GM13977 (cell line): ENCODE measurements at regions not wholly inside any gene's neighbourhood (a gene's known extent, or its start where the extent isn't known, plus 50 kb on each side); places are given as distances from the start of the nearest gene placed in this dataset.
"Not testable (repeated sequence)": the region's sequence is repeated elsewhere in the genome, so short reads cannot be mapped to it uniquely, and the experiment has no call there.

Source experiments
- DNase-seq: peaks from one replicate; pipeline ENCODE4 v3.0.0; 2012; ENCODE audit warnings: low spot score
- in situ Hi-C: fragments of 300-500 bp; cut with MboI; formaldehyde crosslinking; loops from one replicate; pipeline ENCODE4 v1.12.0; 2022; ENCODE audit warnings: low sequenced_read_pairs, low pct_unique_long_range_greater_than_20kb, mixed read lengths, inconsistent platforms; ENCODE audit not compliant: unreplicated experiment
- TF ChIP-seq, protein P1 (sequence below): IDR thresholded peaks from 2 replicates; pipeline ENCODE4 v1.5.1; 2012; ENCODE audit warnings: mild to moderate bottlenecking, control low read depth; ENCODE audit not compliant: insufficient read depth; ENCODE audit errors: extremely low read depth, missing control alignments

DNA sequence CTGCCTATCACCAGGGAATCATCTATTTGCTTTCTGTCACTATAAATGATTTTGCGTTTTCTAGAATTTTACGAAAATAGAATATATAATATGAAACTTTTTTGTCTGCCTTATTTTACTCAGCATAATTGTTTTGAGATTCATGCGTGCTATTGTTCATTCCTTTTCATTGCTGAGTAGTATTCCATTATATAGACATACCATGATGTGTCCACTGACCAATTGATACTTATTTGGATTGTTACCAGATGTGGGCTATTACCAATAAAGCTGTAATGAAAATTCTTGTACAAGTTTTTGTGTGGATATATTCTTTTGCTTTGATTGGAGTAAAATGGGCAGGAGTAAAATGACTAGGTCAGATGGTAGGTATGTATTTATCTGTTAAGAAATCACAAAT lies 390.7 kb upstream of the EMCN start:
- DNase-seq = no peak
- in situ Hi-C loops = no loop called here
- TF ChIP-seq, protein P1, sequence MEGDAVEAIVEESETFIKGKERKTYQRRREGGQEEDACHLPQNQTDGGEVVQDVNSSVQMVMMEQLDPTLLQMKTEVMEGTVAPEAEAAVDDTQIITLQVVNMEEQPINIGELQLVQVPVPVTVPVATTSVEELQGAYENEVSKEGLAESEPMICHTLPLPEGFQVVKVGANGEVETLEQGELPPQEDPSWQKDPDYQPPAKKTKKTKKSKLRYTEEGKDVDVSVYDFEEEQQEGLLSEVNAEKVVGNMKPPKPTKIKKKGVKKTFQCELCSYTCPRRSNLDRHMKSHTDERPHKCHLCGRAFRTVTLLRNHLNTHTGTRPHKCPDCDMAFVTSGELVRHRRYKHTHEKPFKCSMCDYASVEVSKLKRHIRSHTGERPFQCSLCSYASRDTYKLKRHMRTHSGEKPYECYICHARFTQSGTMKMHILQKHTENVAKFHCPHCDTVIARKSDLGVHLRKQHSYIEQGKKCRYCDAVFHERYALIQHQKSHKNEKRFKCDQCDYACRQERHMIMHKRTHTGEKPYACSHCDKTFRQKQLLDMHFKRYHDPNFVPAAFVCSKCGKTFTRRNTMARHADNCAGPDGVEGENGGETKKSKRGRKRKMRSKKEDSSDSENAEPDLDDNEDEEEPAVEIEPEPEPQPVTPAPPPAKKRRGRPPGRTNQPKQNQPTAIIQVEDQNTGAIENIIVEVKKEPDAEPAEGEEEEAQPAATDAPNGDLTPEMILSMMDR = no peak

DNA sequence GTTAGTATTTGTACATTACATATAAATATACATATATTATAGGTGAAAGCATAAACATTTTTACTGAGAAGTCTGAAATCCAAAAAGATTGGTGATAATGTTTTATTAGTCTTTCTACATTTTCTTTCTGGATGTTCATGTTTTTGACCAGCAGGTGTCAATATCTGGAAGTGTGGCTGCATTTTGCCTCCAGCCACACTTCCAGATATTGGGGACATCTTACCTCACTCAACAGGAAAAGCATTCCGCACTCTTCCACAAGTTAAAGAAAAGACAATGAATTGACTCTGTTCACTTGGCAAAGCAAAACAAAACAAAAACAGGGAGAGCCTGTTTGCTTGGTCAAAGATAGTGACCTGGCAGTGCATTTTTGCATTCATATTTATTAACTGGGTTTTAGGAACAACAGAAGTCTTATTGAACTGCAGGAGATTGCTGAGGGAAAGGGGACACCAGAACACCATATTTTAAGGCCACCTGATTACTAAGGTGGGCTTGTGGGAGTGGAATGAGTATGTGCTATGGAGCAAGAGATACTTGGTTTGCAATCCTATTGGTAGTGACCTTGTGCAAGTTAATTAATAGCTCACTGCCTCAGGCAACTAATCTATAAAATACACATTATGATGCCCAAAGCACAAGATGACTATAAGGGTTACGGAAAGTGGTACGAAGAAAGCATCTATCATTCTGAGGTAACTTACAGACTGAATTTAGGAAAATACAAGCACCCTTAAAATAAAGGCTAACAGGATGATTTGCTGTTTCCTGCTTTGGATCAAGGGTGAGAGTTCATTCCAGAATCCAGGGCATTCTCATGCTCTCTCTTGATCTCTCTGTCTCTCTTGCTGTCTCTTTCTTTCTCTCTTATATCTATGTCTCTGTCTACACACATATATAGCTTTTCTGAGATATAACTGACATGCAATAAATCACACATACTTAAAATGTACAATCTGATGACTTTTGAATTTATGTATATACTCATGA lies 389.9 kb upstream of the EMCN start:
- DNase-seq = no peak
- TF ChIP-seq, protein P1 = peak; percentile 29
- in situ Hi-C loops = no loop called here

DNA sequence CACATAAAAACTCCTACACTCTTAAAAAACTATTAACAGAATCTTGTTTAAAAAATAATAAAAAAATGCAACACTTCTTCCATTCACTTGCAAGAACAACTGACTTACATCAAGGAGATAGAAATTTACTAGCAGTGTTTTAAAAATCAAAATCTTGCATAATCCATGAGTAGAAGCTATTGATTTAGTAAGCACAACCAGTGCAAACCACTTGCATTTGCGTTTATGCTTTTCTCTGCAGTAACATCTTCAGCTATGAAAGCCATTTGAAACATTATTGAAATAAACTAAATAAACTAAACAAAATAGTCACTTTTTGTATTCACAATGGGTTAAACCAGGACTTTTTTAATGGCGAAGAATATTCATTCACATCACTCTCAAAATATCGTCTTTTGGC lies 389.2 kb upstream of the EMCN start:
- in situ Hi-C loops = no loop called here
- TF ChIP-seq, protein P1 = no peak
- DNase-seq = no peak

DNA sequence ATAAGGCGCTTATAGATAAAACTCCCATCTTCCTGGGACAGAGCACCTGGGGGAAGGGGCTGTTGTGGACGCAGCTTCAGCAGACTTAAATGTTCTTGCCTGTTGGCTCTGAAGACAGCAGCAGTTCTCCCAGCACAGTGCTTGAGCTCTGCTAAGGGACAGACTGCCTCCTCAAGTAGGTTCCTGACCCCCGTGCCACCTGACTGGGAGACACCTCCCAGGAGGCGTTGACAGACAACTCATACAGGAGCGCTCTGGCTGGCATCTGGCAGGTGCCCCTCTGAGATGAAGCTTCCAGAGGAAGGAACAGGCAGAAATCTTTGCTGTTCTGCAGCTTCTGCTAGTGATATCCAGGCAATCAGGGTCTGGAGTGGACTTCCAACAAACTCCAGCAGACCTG lies 383.1 kb upstream of the EMCN start:
- in situ Hi-C loops, DNase-seq: not testable (repeated sequence)

DNA sequence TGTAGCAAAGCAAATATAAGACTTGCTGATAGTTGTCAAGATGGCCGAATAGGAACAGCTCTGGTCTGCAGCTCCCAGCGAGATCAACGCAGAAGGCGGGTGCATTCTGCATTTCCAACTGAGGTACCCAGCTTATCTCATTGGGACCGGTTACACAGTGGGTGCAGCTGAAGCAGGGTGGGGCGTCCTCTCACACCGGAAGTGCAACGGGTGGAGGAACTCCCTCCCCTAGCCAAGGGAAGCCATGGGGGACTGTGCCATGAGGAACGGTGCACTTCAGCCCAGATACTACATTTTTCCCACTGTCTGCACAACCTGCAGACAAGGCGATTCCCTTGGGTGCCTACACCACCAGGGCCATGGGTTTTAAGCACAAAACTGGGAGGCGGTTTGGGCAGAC lies 382.3 kb upstream of the EMCN start:
- no peak for DNase-seq
- in situ Hi-C loops = no loop called here
- TF ChIP-seq, protein P1 = no peak

DNA sequence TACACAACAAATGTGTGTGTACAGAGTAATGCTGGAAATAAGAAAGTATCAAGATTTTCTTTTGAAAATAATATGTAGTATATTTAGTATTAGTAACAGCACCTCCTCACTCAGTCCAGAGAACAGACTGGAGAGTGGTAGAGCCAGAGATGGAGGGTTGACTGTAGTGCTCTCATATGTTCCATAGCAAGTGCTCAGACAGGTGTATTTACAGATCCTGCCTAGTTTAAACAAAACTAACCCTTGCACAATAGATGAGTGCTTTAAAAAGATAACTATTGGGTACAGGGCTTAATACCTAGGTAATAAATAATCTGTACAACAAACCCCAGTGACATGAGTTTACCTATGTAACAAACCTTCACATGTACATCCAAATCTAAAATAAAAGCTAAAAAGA lies 381.0 kb upstream of the EMCN start:
- in situ Hi-C loops = no loop called here
- no peak for DNase-seq
- TF ChIP-seq, protein P1 = no peak

DNA sequence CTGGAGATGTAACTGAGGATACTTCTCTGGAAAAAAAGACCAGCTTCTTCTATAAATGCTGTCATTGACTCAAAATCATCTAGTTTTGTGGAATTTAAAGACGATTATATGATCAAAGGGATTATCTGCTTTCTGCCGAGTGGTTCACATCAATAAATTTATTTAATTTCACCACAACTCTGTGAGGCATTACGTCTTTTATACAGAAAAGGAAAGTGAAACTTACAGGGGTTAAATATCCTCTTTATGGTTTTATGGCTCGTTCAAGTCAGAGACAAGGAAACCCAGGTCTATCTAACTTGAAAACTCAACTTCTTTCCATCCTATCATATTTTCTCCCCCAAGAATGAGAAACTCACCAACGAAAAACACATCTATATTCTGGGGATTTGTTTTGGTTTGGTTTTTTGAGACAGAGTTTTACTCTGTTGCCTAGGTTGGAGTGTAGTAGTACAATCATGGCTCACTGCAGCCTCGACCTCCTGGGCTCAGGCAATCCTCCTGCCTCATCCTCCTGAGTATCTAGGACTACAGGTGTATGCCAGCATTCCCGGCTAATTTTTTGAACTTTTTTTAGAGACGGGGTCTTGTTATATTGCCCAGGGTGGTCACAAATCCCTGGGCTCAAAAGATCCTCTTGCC lies 377.9 kb upstream of the EMCN start:
- DNase-seq = peak; percentile 34
- in situ Hi-C loops = no loop called here
- TF ChIP-seq, protein P1 = no peak
